Esophagus squamous epithelium (tissue), 4 donors: ENCODE measurements at regions not wholly inside any gene's neighbourhood (a gene's known extent, or its start where the extent isn't known, plus 50 kb on each side); places are given as distances from the start of the nearest gene placed in this dataset.

Experiments
- CTCF ChIP-seq, 6 experiments: fragments of 450-650 bp in 4 of 6; fragments of 200-600 bp in 2 of 6; sonication (generic) in 2 of 6; IDR thresholded peaks; one replicate each; pipeline ENCODE4 v1.5.1; 2016 to 2019; ENCODE audit warnings: antibody characterized with exemption in 6 of 6, mild to moderate bottlenecking in 4 of 6, moderate library complexity in 4 of 6
- POLR2A ChIP-seq, 4 donors: fragments of 450-650 bp; IDR thresholded peaks; one replicate each; pipeline ENCODE4 v1.6.1; 2017; ENCODE audit warnings: antibody characterized with exemption in 4 of 4, mild to moderate bottlenecking in 4 of 4, moderate library complexity in 3 of 4

GRCh38 chr4:14695095-14695845 is 307.0 kb upstream of the CPEB2 start:
- TF ChIP-seq POLR2A (IDR thresholded peaks at IDR 0.05) (no peak), CTCF (IDR thresholded peaks at IDR 0.05) (no peak)
